ENCODE measurements at regions not wholly inside any gene's neighbourhood (a gene's known extent, or its start where the extent isn't known, plus 50 kb on each side); places are given as distances from the start of the nearest gene placed in this dataset.

- DNase-seq (ENCODE audit: low read depth in 2 of 3, low spot score in 2 of 3): no peak
Observed at GRCh38 chr10:44203535-44203934, 181.4 kb downstream of the CXCL12 start.

- DNase-seq (ENCODE audit: low read depth in 2 of 3, low spot score in 2 of 3): no peak
Observed at GRCh38 chr10:44202952-44203351, 181.9 kb downstream of the CXCL12 start.

- no peak for DNase-seq (ENCODE audit: low read depth in 2 of 3, low spot score in 2 of 3)
Observed at GRCh38 chr10:44201656-44202055, 183.2 kb downstream of the CXCL12 start.

GRCh38 chr10:44201011-44201410 is 183.9 kb downstream of the CXCL12 start:
- no peak for DNase-seq (ENCODE audit: low read depth in 2 of 3, low spot score in 2 of 3)

- DNase-seq (ENCODE audit: low read depth in 2 of 3, low spot score in 2 of 3): no peak
Observed at GRCh38 chr10:44199991-44200655, 184.8 kb downstream of the CXCL12 start.

GRCh38 chr10:44199267-44199666 is 185.6 kb downstream of the CXCL12 start:
- DNase-seq (ENCODE audit: low read depth in 2 of 3, low spot score in 2 of 3): no peak

GRCh38 chr10:44198780-44199097 is 186.2 kb downstream of the CXCL12 start:
- no peak for DNase-seq (ENCODE audit: low read depth in 2 of 3, low spot score in 2 of 3)

GRCh38 chr10:44198096-44198779 is 186.7 kb downstream of the CXCL12 start:
- DNase-seq (ENCODE audit: low read depth in 2 of 3, low spot score in 2 of 3): no peak

- no peak for DNase-seq (ENCODE audit: low read depth in 2 of 3, low spot score in 2 of 3)
Observed at GRCh38 chr10:44197646-44198045, 187.3 kb downstream of the CXCL12 start.

- DNase-seq (ENCODE audit: low read depth in 2 of 3, low spot score in 2 of 3): no peak
Observed at GRCh38 chr10:44196336-44196735, 188.6 kb downstream of the CXCL12 start.

GRCh38 chr10:44196008-44196320 is 188.9 kb downstream of the CXCL12 start:
- no peak for DNase-seq (ENCODE audit: low read depth in 2 of 3, low spot score in 2 of 3)

GRCh38 chr10:44195112-44196007 is 189.5 kb downstream of the CXCL12 start:
- peak in 2 of 3 donors; percentile 62 to 86 for DNase-seq (ENCODE audit: low read depth in 2 of 3, low spot score in 2 of 3)

GRCh38 chr10:44194435-44194834 is 190.5 kb downstream of the CXCL12 start:
- no peak for DNase-seq (ENCODE audit: low read depth in 2 of 3, low spot score in 2 of 3)

- no peak for DNase-seq (ENCODE audit: low read depth in 2 of 3, low spot score in 2 of 3)
Observed at GRCh38 chr10:44193567-44194220, 191.2 kb downstream of the CXCL12 start.

GRCh38 chr10:44193166-44193565 is 191.7 kb downstream of the CXCL12 start:
- no peak for DNase-seq (ENCODE audit: low read depth in 2 of 3, low spot score in 2 of 3)

- DNase-seq (ENCODE audit: low read depth in 2 of 3, low spot score in 2 of 3): no peak
Observed at GRCh38 chr10:44192435-44192834, 192.5 kb downstream of the CXCL12 start.

- no peak for DNase-seq (ENCODE audit: low read depth in 2 of 3, low spot score in 2 of 3)
Observed at GRCh38 chr10:44190541-44190940, 194.4 kb downstream of the CXCL12 start.

GRCh38 chr10:44186821-44187220 is 198.1 kb downstream of the CXCL12 start:
- no peak for DNase-seq (ENCODE audit: low read depth in 2 of 3, low spot score in 2 of 3)

GRCh38 chr10:44186150-44186549 is 198.7 kb downstream of the CXCL12 start:
- DNase-seq (ENCODE audit: low read depth in 2 of 3, low spot score in 2 of 3): no peak

GRCh38 chr10:44185315-44185666 is 199.6 kb downstream of the CXCL12 start:
- no peak for DNase-seq (ENCODE audit: low read depth in 2 of 3, low spot score in 2 of 3)

GRCh38 chr10:44184633-44185314 is 200.1 kb downstream of the CXCL12 start:
- no peak for DNase-seq (ENCODE audit: low read depth in 2 of 3, low spot score in 2 of 3)
